GM21515 (cell line): ENCODE measurements at regions not wholly inside any gene's neighbourhood (a gene's known extent, or its start where the extent isn't known, plus 50 kb on each side); places are given as distances from the start of the nearest gene placed in this dataset.

ENCODE experiments used
- ATAC-seq: cut with Tn5 transposase; IDR thresholded peaks from one replicate; pipeline ENCODE4 v1.9.1; 2021; ENCODE audit not compliant: unreplicated experiment

- ATAC-seq: no peak
Observed at GRCh38 chr11:79762279-79762921, 321.6 kb upstream of the TENM4 start.

- ATAC-seq: no peak
Observed at GRCh38 chr11:79758325-79758724, 317.5 kb upstream of the TENM4 start.

- ATAC-seq: no peak
Observed at GRCh38 chr11:79747406-79747805, 306.6 kb upstream of the TENM4 start.

- ATAC-seq: no peak
Observed at GRCh38 chr11:79744941-79745340, 304.1 kb upstream of the TENM4 start.

GRCh38 chr11:79742176-79742575, 301.3 kb upstream of the TENM4 start:
- no peak for ATAC-seq

- no peak for ATAC-seq
Observed at GRCh38 chr11:79739591-79739990, 298.8 kb upstream of the TENM4 start.

GRCh38 chr11:79727221-79727620, 286.4 kb upstream of the TENM4 start:
- ATAC-seq: no peak

- ATAC-seq: no peak
Observed at GRCh38 chr11:79720115-79720514, 279.3 kb upstream of the TENM4 start.

GRCh38 chr11:79708319-79708932, 267.6 kb upstream of the TENM4 start:
- ATAC-seq: no peak

GRCh38 chr11:79705648-79706047, 264.8 kb upstream of the TENM4 start:
- no peak for ATAC-seq

- no peak for ATAC-seq
Observed at GRCh38 chr11:79702303-79702702, 261.5 kb upstream of the TENM4 start.

- ATAC-seq: no peak
Observed at GRCh38 chr11:79699246-79699645, 258.4 kb upstream of the TENM4 start.

GRCh38 chr11:79697905-79698304, 257.1 kb upstream of the TENM4 start:
- peak; percentile 51 for ATAC-seq

- ATAC-seq: no peak
Observed at GRCh38 chr11:79694368-79694767, 253.5 kb upstream of the TENM4 start.

- ATAC-seq: no peak
Observed at GRCh38 chr11:79691445-79691844, 250.6 kb upstream of the TENM4 start.

GRCh38 chr11:79686703-79687419, 246.0 kb upstream of the TENM4 start:
- ATAC-seq: no peak

- no peak for ATAC-seq
Observed at GRCh38 chr11:79683930-79684329, 243.1 kb upstream of the TENM4 start.

GRCh38 chr11:79678780-79679452, 238.1 kb upstream of the TENM4 start:
- no peak for ATAC-seq

- ATAC-seq: no peak
Observed at GRCh38 chr11:79676396-79676795, 235.6 kb upstream of the TENM4 start.

GRCh38 chr11:79675081-79675480, 234.3 kb upstream of the TENM4 start:
- ATAC-seq: no peak

- no peak for ATAC-seq
Observed at GRCh38 chr11:79672786-79673185, 232.0 kb upstream of the TENM4 start.

- no peak for ATAC-seq
Observed at GRCh38 chr11:79671401-79671800, 230.6 kb upstream of the TENM4 start.
